Lower leg skin (tissue), 4 donors: ENCODE measurements at regions not wholly inside any gene's neighbourhood (a gene's known extent, or its start where the extent isn't known, plus 50 kb on each side); places are given as distances from the start of the nearest gene placed in this dataset.

ENCODE experiments used
- DNase-seq, 2 donors: peaks; one replicate each; pipeline ENCODE4 v3.0.0-alpha.2; 2019; ENCODE audit warnings: low spot score in 2 of 2
- H3K4me3 ChIP-seq: fragments of 200-600 bp; sonication (generic); 2 replicates; pipeline ENCODE4 v1.5.1; 2017; ENCODE audit warnings: mild to moderate bottlenecking, low read depth; ENCODE audit not compliant: poor library complexity, severe bottlenecking
- CTCF ChIP-seq, 3 donors: fragments of 450-650 bp; IDR thresholded peaks; one replicate each; pipeline ENCODE4 v1.5.1; 2016; ENCODE audit warnings: antibody characterized with exemption in 3 of 3, mild to moderate bottlenecking in 3 of 3, moderate library complexity in 2 of 3
- POLR2A ChIP-seq, 2 donors: fragments of 450-650 bp; IDR thresholded peaks; one replicate each; pipeline ENCODE4 v1.6.1; 2016 to 2017; ENCODE audit warnings: antibody characterized with exemption in 2 of 2, mild to moderate bottlenecking in 1 of 2, moderate library complexity in 1 of 2
- WGBS, 2 donors: methylation state at CpG; one replicate each; pipeline ENCODE4 v1.1.5; 2018; 5-methylcytosine and 5-hydroxymethylcytosine counted together
- intact Hi-C: fragments of 100-400 bp; cut with DNase I; formaldehyde crosslinking; loops from one replicate; pipeline ENCODE4 v1.15.0; 2023; ENCODE audit warnings: low total_unique reads

GRCh38 chr12:118575730-118576129 is 199.4 kb downstream of the SUDS3 start:
- DNase-seq: no peak
- intact Hi-C loops: no loop called here
- 75 to 78% methylated on average over 2 of the region's 2 CpGs for WGBS, 2 donors
- no peak for TF ChIP-seq CTCF (IDR thresholded peaks at IDR 0.05)
- TF ChIP-seq POLR2A (IDR thresholded peaks at IDR 0.05): no peak
- H3K4me3 ChIP-seq: no peak overlapping the region

GRCh38 chr12:118581371-118581770 is 205.0 kb downstream of the SUDS3 start:
- WGBS, 2 donors: 45 to 50% methylated on average over 1 of the region's 1 CpG
- TF ChIP-seq CTCF (IDR thresholded peaks at IDR 0.05) (no peak), POLR2A (IDR thresholded peaks at IDR 0.05) (no peak)
- H3K4me3 ChIP-seq: no peak overlapping the region
- intact Hi-C loops: no loop called here
- no peak for DNase-seq

GRCh38 chr12:118582863-118583262 is 206.5 kb downstream of the SUDS3 start:
- no peak for TF ChIP-seq POLR2A (IDR thresholded peaks at IDR 0.05)
- no peak for TF ChIP-seq CTCF (IDR thresholded peaks at IDR 0.05)
- WGBS, 2 donors: 47 to 59% methylated on average over 4 of the region's 4 CpGs
- intact Hi-C loops: no loop called here

GRCh38 chr12:118586433-118586832 is 210.1 kb downstream of the SUDS3 start:
- WGBS, 2 donors: 81 to 90% methylated on average over 1 of the region's 1 CpG
- TF ChIP-seq CTCF (IDR thresholded peaks at IDR 0.05) (no peak), POLR2A (IDR thresholded peaks at IDR 0.05) (no peak)
- H3K4me3 ChIP-seq: no peak overlapping the region
- intact Hi-C loops: no loop called here
- DNase-seq: no peak

More at GRCh38 chr12:118582863-118583262, 206.5 kb downstream of the SUDS3 start:
- H3K4me3 ChIP-seq: no peak overlapping the region
- DNase-seq: no peak

- WGBS, 2 donors: 79 to 100% methylated on average over 1 of the region's 1 CpG
- H3K4me3 ChIP-seq: no peak overlapping the region
- no peak for DNase-seq
- TF ChIP-seq POLR2A (IDR thresholded peaks at IDR 0.05) (no peak), CTCF (IDR thresholded peaks at IDR 0.05) (no peak)
- intact Hi-C loops: no loop called here
These were observed 212.8 kb downstream of the SUDS3 start for GRCh38 chr12:118589162-118589561.

GRCh38 chr12:118590406-118591150 is 214.2 kb downstream of the SUDS3 start:
- intact Hi-C loops: no loop called here
- no peak for TF ChIP-seq CTCF (IDR thresholded peaks at IDR 0.05)
- WGBS, 2 donors: 48 to 55% methylated on average over 7 of the region's 7 CpGs
- H3K4me3 ChIP-seq: no peak overlapping the region
- no peak for DNase-seq
